ENCODE measurements at regions not wholly inside any gene's neighbourhood (a gene's known extent, or its start where the extent isn't known, plus 50 kb on each side); places are given as distances from the start of the nearest gene placed in this dataset.

GRCh38 chr1:37161171-37161570 is 126.9 kb upstream of the GRIK3 start:
- Histone ChIP-seq H3K4me3 (no peak overlapping the region), H3K9me3 (no peaks in the 10 kb centered on the region), H3K36me3 (no peaks in the 10 kb centered on the region), H3K27ac (no peak overlapping the region), H3K27me3 (no peaks in the 10 kb centered on the region), H3K4me1 (ENCODE audit: insufficient read depth) (no peaks in the 10 kb centered on the region)
- 79 to 85% (median 83%) methylated on average over 2 of the region's 2 CpGs for WGBS, 3 donors
- DNase-seq, result no peak
- intact Hi-C loops (cut with DNase I), result no loop called here
- TF ChIP-seq POLR2A (IDR thresholded peaks at IDR 0.05) (no peak), CTCF (IDR thresholded peaks at IDR 0.05) (no peak), EP300 (IDR thresholded peaks at IDR 0.05) (no peak)

GRCh38 chr1:37162059-37162458 is 127.7 kb upstream of the GRIK3 start:
- intact Hi-C loops (cut with DNase I), result no loop called here
- no peak for DNase-seq
- no peaks in the 10 kb centered on the region for H3K27me3 ChIP-seq
- TF ChIP-seq EP300 (IDR thresholded peaks at IDR 0.05), result no peak
- no peak for TF ChIP-seq POLR2A (IDR thresholded peaks at IDR 0.05)
- TF ChIP-seq CTCF (IDR thresholded peaks at IDR 0.05), result no peak
- H3K36me3 ChIP-seq, result no peaks in the 10 kb centered on the region
- no peaks in the 10 kb centered on the region for H3K9me3 ChIP-seq
- no peak overlapping the region for H3K27ac ChIP-seq
- no peaks in the 10 kb centered on the region for H3K4me1 ChIP-seq (ENCODE audit: insufficient read depth)
- H3K4me3 ChIP-seq, result no peak overlapping the region

- Histone ChIP-seq H3K27ac (no peak overlapping the region), H3K27me3 (no peaks in the 10 kb centered on the region), H3K9me3 (no peaks in the 10 kb centered on the region), H3K36me3 (no peaks in the 10 kb centered on the region), H3K4me3 (no peak overlapping the region), H3K4me1 (ENCODE audit: insufficient read depth) (no peaks in the 10 kb centered on the region)
- intact Hi-C loops (cut with DNase I), result no loop called here
- no peak for TF ChIP-seq POLR2A (IDR thresholded peaks at IDR 0.05)
- no peak for TF ChIP-seq EP300 (IDR thresholded peaks at IDR 0.05)
- TF ChIP-seq CTCF (IDR thresholded peaks at IDR 0.05), result no peak
- 92 to 98% (median 94%) methylated on average over 2 of the region's 2 CpGs for WGBS, 3 donors
- DNase-seq, result no peak
Observed at GRCh38 chr1:37166005-37166404, 131.7 kb upstream of the GRIK3 start.

- WGBS, 3 donors, result 85 to 94% (median 89%) methylated on average over 1 of the region's 1 CpG
- H3K36me3 ChIP-seq, result no peaks in the 10 kb centered on the region
- intact Hi-C loops (cut with DNase I), result no loop called here
- no peak for TF ChIP-seq POLR2A (IDR thresholded peaks at IDR 0.05)
- H3K27ac ChIP-seq, result no peak overlapping the region
- H3K27me3 ChIP-seq, result no peaks in the 10 kb centered on the region
- no peaks in the 10 kb centered on the region for H3K4me1 ChIP-seq (ENCODE audit: insufficient read depth)
- no peak overlapping the region for H3K4me3 ChIP-seq
- DNase-seq, result no peak
- no peaks in the 10 kb centered on the region for H3K9me3 ChIP-seq
Observed at GRCh38 chr1:37167479-37167878, 133.2 kb upstream of the GRIK3 start.

GRCh38 chr1:37169241-37169640 is 134.9 kb upstream of the GRIK3 start:
- H3K27me3 ChIP-seq, result no peaks in the 10 kb centered on the region
- no peaks in the 10 kb centered on the region for H3K4me1 ChIP-seq (ENCODE audit: insufficient read depth)
- no peaks in the 10 kb centered on the region for H3K36me3 ChIP-seq
- H3K27ac ChIP-seq, result no peak overlapping the region
- TF ChIP-seq CTCF (IDR thresholded peaks at IDR 0.05) (no peak), EP300 (IDR thresholded peaks at IDR 0.05) (no peak), POLR2A (IDR thresholded peaks at IDR 0.05) (no peak)
- no peak for DNase-seq
- intact Hi-C loops (cut with DNase I), result no loop called here
- 60 to 69% (median 63%) methylated on average over 2 of the region's 2 CpGs for WGBS, 3 donors
- H3K9me3 ChIP-seq, result no peaks in the 10 kb centered on the region
- H3K4me3 ChIP-seq, result no peak overlapping the region
